ENCODE measurements at regions not wholly inside any gene's neighbourhood (a gene's known extent, or its start where the extent isn't known, plus 50 kb on each side); places are given as distances from the start of the nearest gene placed in this dataset.
A peak's percentile ranks its signal among the peaks of the same experiment; 100 is the strongest.

- 91% methylated on average over 3 of the region's 4 CpGs; no CpG with 5 or more reads in 1 of the 2 experiments for WGBS, 2 experiments (ENCODE audit: extremely low coverage in 1 of 2, insufficient coverage in 1 of 2, insufficient read length in 1 of 2, insufficient replicate concordance in 2 of 2, low coverage in 1 of 2, low lambda C conversion rate in 2 of 2, missing lambda C conversion rate in 1 of 2)
- Histone ChIP-seq H3K36me3 (ENCODE audit: control insufficient read depth in 2 of 4, insufficient read depth in 4 of 4, low read length in 3 of 4) (no peaks in the 10 kb centered on the region), H4K91ac (replicated peaks; ENCODE audit: insufficient read length, low read length) (no peak overlapping the region), H3K4ac (replicated peaks; ENCODE audit: insufficient read length, low read depth, low read length) (no peak overlapping the region), H2BK15ac (ENCODE audit: low read length) (no peak overlapping the region; the same call in 1 of the 2 replicates), H3K56ac (replicated peaks; ENCODE audit: insufficient read length, low read depth, low read length) (no peak overlapping the region), H2AK5ac (ENCODE audit: low read depth, low read length) (no peak overlapping the region), H3K9me3 (ENCODE audit: insufficient read depth in 2 of 2, low read depth in 1 of 2, low read length in 1 of 2) (no peaks in the 10 kb centered on the region), H2BK120ac (replicated peaks; ENCODE audit: low read depth, low read length) (no peak overlapping the region), H4K20me1 (replicated peaks in 1 of 2; ENCODE audit: control insufficient read depth in 1 of 2, insufficient read depth in 2 of 2, low read length in 2 of 2) (no peaks in the 10 kb centered on the region), H3K4me3 (ENCODE audit: extremely low read depth in 1 of 4, insufficient read depth in 2 of 4, low read depth in 3 of 4, low read length in 4 of 4) (no peak overlapping the region), H2BK12ac (ENCODE audit: low read depth, low read length) (peak overlapping the region; percentile 18; the same call in 1 of the 2 replicates), H4K8ac (ENCODE audit: extremely low read depth, insufficient read depth, low read length) (no peak overlapping the region), H3K23ac (ENCODE audit: insufficient read length) (no peak overlapping the region), H2BK20ac (ENCODE audit: low read length) (no peak overlapping the region), H2AFZ (ENCODE audit: low read length) (no peak overlapping the region), H3K27me3 (replicated peaks in 1 of 4; ENCODE audit: control insufficient read depth in 3 of 4, extremely low read depth in 1 of 4, insufficient read depth in 3 of 4, low read length in 3 of 4) (peaks cover 0 to 2% (median 0%) of the 10 kb centered on the region in 4 experiments; a peak in 2 of 7 replicates), H3K23me2 (ENCODE audit: low read depth, low read length) (no peaks in the 10 kb centered on the region), H2BK5ac (ENCODE audit: low read depth, low read length) (no peak overlapping the region), H3K14ac (ENCODE audit: insufficient read length) (no peak overlapping the region), H3K4me2 (ENCODE audit: insufficient read depth in 1 of 2, low read depth in 2 of 2, low read length in 2 of 2) (no peak overlapping the region), H4K5ac (ENCODE audit: insufficient read length, low read depth, low read length) (no peak overlapping the region), H3K9ac (replicated peaks in 1 of 4; ENCODE audit: extremely low read depth in 1 of 4, low read depth in 3 of 4, low read length in 3 of 4) (no peak overlapping the region), H3K79me2 (ENCODE audit: control insufficient read depth in 1 of 2, insufficient read depth in 2 of 2, low read length in 2 of 2) (no peaks in the 10 kb centered on the region), H3K4me1 (replicated peaks in 1 of 4; ENCODE audit: control insufficient read depth in 3 of 4, insufficient read depth in 4 of 4, low read length in 3 of 4) (no peaks in the 10 kb centered on the region), H3K27ac (ENCODE audit: low read depth, low read length) (no peak overlapping the region), H3K79me1 (ENCODE audit: low read depth, low read length) (no peaks in the 10 kb centered on the region), H3K18ac (ENCODE audit: extremely low read depth, low read length) (no peak overlapping the region)
- CTCF ChIA-PET (ENCODE audit: partially characterized antibody), result interaction anchor here (0.6 to 5.4 kb wide), 32 partner anchors 11 to 564 kb away, joined by 3 to 45 read pairs (median 4); no protein-coding TSS in a partner anchor
- FAIRE-seq, result no peak
- POLR2A ChIA-PET (ENCODE audit: partially characterized antibody), result interaction anchor here (1.0 kb wide), 1 partner anchor 12 kb away, joined by 3 read pairs; no protein-coding TSS in a partner anchor
- TF ChIP-seq TEAD4 (IDR thresholded peaks at IDR 0.05; ENCODE audit: low read depth, low read length) (no peak), JUND (IDR thresholded peaks at IDR 0.05; ENCODE audit: low read length) (no peak), BCL11A (IDR thresholded peaks at IDR 0.05; ENCODE audit: low read depth in 2 of 2, low read length in 2 of 2) (no peak), SIN3A (conservative IDR thresholded peaks at IDR 0.05 in 1 of 2, IDR thresholded peaks at IDR 0.05 in 1 of 2; ENCODE audit: low read depth in 1 of 2, low read length in 2 of 2) (no peak), CBX8 (IDR thresholded peaks at IDR 0.05; ENCODE audit: borderline replicate concordance, low read depth, low read length) (no peak), MAX (IDR thresholded peaks at IDR 0.05) (peak; percentile 44; the same call in 1 of the 2 replicates), BRCA1 (IDR thresholded peaks at IDR 0.05; ENCODE audit: low read depth, low read length) (no peak), CTCF (IDR thresholded peaks at IDR 0.05; ENCODE audit: control extremely low read depth in 1 of 3, insufficient read depth in 1 of 3, low read depth in 1 of 3, low read length in 3 of 3) (peak in 2 of 3 experiments; percentile 1; a peak in 2 of 4 replicates)
- no peak for DNase-seq (ENCODE audit: low read depth in 1 of 2, low spot score in 2 of 2)
These were observed 114.8 kb upstream of the WDR11 start for GRCh38 chr10:120736377-120736776.

All from H1 (cell line).